ENCODE measurements at regions not wholly inside any gene's neighbourhood (a gene's known extent, or its start where the extent isn't known, plus 50 kb on each side); places are given as distances from the start of the nearest gene placed in this dataset.

DNA sequence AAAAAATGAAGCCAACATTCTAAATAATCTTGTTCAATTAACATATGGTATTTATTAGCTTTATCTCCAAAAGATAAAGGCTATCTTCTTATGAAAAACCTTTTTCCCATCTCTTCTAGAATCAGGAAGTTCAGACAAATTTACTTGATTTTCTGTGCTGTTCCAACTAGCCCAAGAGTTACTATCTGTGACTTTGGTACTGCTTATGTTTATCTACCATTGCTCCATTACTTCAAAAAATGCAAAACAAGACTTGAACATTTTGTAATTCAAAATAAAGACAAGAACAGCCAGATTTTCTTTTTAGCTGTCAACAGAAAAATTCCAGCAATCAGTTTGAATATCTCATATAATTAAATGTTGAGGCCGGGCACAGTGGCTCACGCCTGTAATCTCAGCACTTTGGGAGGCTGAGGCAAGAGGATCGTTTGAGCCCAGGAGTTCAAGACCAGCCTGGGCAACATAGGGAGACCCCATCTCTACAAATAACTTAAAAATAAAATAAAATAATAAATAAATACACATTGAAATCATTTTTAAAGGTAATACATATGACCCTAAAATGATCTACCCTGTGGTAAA, 188.5 kb downstream of the LTN1 start:
- Mint-ChIP-seq H3K27me3 (ENCODE audit: low read depth) (no peaks in the 10 kb centered on the region), H3K36me3 (0 out of 2 replicates have a peak, but pooled peaks cover under 1% of the 10 kb centered on the region), H3K9me3 (peaks cover 17% of the 10 kb centered on the region), H3K4me3 (no peak overlapping the region), H3K4me1 (0 out of 2 replicates have a peak, but pooled peaks cover 4% of the 10 kb centered on the region), H3K27ac (no peak overlapping the region)
- ATAC-seq (no peak), DNase-seq (ENCODE audit: low spot score) (no peak)
- POLR2A ChIA-PET = no interaction called here
- TF ChIP-seq NFYB (CRISPR knock-in tag; conservative IDR thresholded peaks at IDR 0.05; ENCODE audit: low read depth) (no peak), ATF1 (CRISPR knock-in tag; IDR thresholded peaks at IDR 0.05) (no peak), ZNF317 (CRISPR knock-in tag; IDR thresholded peaks at IDR 0.05; ENCODE audit: borderline replicate concordance, low read depth) (no peak), ZNF121 (CRISPR knock-in tag; IDR thresholded peaks at IDR 0.05) (no peak), OVOL2 (CRISPR knock-in tag; IDR thresholded peaks at IDR 0.05; ENCODE audit: borderline replicate concordance) (no peak), GABPB1 (CRISPR knock-in tag; IDR thresholded peaks at IDR 0.05) (no peak), ZNF423 (CRISPR knock-in tag; IDR thresholded peaks at IDR 0.05) (no peak), TEAD1 (CRISPR knock-in tag; IDR thresholded peaks at IDR 0.05) (no peak), NFATC4 (CRISPR knock-in tag; IDR thresholded peaks at IDR 0.05) (no peak), FOXJ3 (CRISPR knock-in tag; IDR thresholded peaks at IDR 0.05; ENCODE audit: borderline replicate concordance) (no peak), ZNF232 (CRISPR knock-in tag; IDR thresholded peaks at IDR 0.05) (no peak), ZBTB21 (CRISPR knock-in tag; IDR thresholded peaks at IDR 0.05; ENCODE audit: borderline replicate concordance) (no peak), RORB (CRISPR knock-in tag; IDR thresholded peaks at IDR 0.05) (no peak), TP53 (CRISPR knock-in tag; IDR thresholded peaks at IDR 0.05) (no peak)
- TF ChIP-seq, protein P1, sequence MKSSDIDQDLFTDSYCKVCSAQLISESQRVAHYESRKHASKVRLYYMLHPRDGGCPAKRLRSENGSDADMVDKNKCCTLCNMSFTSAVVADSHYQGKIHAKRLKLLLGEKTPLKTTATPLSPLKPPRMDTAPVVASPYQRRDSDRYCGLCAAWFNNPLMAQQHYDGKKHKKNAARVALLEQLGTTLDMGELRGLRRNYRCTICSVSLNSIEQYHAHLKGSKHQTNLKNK (CRISPR knock-in tag; IDR thresholded peaks at IDR 0.05) = no peak
- TF ChIP-seq, protein P2, sequence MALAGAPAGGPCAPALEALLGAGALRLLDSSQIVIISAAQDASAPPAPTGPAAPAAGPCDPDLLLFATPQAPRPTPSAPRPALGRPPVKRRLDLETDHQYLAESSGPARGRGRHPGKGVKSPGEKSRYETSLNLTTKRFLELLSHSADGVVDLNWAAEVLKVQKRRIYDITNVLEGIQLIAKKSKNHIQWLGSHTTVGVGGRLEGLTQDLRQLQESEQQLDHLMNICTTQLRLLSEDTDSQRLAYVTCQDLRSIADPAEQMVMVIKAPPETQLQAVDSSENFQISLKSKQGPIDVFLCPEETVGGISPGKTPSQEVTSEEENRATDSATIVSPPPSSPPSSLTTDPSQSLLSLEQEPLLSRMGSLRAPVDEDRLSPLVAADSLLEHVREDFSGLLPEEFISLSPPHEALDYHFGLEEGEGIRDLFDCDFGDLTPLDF (CRISPR knock-in tag; IDR thresholded peaks at IDR 0.05) = no peak
- TF ChIP-seq, protein P3, sequence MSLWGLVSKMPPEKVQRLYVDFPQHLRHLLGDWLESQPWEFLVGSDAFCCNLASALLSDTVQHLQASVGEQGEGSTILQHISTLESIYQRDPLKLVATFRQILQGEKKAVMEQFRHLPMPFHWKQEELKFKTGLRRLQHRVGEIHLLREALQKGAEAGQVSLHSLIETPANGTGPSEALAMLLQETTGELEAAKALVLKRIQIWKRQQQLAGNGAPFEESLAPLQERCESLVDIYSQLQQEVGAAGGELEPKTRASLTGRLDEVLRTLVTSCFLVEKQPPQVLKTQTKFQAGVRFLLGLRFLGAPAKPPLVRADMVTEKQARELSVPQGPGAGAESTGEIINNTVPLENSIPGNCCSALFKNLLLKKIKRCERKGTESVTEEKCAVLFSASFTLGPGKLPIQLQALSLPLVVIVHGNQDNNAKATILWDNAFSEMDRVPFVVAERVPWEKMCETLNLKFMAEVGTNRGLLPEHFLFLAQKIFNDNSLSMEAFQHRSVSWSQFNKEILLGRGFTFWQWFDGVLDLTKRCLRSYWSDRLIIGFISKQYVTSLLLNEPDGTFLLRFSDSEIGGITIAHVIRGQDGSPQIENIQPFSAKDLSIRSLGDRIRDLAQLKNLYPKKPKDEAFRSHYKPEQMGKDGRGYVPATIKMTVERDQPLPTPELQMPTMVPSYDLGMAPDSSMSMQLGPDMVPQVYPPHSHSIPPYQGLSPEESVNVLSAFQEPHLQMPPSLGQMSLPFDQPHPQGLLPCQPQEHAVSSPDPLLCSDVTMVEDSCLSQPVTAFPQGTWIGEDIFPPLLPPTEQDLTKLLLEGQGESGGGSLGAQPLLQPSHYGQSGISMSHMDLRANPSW (CRISPR knock-in tag; conservative IDR thresholded peaks at IDR 0.05; ENCODE audit: low read depth) = no peak
- TF ChIP-seq, protein P4, sequence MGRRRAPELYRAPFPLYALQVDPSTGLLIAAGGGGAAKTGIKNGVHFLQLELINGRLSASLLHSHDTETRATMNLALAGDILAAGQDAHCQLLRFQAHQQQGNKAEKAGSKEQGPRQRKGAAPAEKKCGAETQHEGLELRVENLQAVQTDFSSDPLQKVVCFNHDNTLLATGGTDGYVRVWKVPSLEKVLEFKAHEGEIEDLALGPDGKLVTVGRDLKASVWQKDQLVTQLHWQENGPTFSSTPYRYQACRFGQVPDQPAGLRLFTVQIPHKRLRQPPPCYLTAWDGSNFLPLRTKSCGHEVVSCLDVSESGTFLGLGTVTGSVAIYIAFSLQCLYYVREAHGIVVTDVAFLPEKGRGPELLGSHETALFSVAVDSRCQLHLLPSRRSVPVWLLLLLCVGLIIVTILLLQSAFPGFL (CRISPR knock-in tag; IDR thresholded peaks at IDR 0.05; ENCODE audit: borderline replicate concordance) = no peak
- TF ChIP-seq, protein P5, sequence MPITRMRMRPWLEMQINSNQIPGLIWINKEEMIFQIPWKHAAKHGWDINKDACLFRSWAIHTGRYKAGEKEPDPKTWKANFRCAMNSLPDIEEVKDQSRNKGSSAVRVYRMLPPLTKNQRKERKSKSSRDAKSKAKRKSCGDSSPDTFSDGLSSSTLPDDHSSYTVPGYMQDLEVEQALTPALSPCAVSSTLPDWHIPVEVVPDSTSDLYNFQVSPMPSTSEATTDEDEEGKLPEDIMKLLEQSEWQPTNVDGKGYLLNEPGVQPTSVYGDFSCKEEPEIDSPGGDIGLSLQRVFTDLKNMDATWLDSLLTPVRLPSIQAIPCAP (CRISPR knock-in tag; IDR thresholded peaks at IDR 0.05) = no peak
- TF ChIP-seq, protein P6, sequence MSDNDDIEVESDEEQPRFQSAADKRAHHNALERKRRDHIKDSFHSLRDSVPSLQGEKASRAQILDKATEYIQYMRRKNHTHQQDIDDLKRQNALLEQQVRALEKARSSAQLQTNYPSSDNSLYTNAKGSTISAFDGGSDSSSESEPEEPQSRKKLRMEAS (CRISPR knock-in tag; IDR thresholded peaks at IDR 0.05) = no peak
- CTCF ChIA-PET = interaction anchor here (1.0 to 1.3 kb wide), 2 partner anchors 89 to 135 kb away, joined by 3 read pairs; no protein-coding TSS in a partner anchor

DNA sequence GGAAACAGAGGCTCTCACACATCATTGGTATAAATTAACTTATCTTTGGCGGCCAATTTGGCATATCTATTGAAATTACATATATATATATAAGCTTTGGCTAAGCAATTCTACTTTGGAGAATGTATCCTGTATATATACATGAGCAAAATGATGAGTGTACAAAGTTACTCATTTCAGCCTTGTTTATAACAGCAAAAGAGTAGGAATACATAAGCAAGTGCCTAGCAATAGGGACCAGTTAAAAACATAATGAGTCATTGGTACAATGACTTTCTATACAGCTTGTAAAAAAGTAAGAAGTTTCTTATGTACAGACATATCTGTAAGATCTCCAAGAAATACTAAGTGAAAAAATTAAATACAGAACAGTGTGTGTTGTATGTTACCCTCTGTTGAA, 190.8 kb downstream of the LTN1 start:
- POLR2A ChIA-PET = no interaction called here
- H3K27me3 Mint-ChIP-seq (ENCODE audit: low read depth) = no peaks in the 10 kb centered on the region
- H3K4me1 Mint-ChIP-seq = peaks cover 3% of the 10 kb centered on the region; the same call in 1 of the 2 replicates
- TF ChIP-seq CBFB (CRISPR knock-in tag; IDR thresholded peaks at IDR 0.05; ENCODE audit: low read depth) (no peak), PRRX2 (CRISPR knock-in tag; IDR thresholded peaks at IDR 0.05) (no peak)
- TF ChIP-seq, protein P7, sequence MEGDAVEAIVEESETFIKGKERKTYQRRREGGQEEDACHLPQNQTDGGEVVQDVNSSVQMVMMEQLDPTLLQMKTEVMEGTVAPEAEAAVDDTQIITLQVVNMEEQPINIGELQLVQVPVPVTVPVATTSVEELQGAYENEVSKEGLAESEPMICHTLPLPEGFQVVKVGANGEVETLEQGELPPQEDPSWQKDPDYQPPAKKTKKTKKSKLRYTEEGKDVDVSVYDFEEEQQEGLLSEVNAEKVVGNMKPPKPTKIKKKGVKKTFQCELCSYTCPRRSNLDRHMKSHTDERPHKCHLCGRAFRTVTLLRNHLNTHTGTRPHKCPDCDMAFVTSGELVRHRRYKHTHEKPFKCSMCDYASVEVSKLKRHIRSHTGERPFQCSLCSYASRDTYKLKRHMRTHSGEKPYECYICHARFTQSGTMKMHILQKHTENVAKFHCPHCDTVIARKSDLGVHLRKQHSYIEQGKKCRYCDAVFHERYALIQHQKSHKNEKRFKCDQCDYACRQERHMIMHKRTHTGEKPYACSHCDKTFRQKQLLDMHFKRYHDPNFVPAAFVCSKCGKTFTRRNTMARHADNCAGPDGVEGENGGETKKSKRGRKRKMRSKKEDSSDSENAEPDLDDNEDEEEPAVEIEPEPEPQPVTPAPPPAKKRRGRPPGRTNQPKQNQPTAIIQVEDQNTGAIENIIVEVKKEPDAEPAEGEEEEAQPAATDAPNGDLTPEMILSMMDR (IDR thresholded peaks at IDR 0.05) = no peak
- TF ChIP-seq, protein P8, sequence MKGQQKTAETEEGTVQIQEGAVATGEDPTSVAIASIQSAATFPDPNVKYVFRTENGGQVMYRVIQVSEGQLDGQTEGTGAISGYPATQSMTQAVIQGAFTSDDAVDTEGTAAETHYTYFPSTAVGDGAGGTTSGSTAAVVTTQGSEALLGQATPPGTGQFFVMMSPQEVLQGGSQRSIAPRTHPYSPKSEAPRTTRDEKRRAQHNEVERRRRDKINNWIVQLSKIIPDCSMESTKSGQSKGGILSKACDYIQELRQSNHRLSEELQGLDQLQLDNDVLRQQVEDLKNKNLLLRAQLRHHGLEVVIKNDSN (CRISPR knock-in tag; IDR thresholded peaks at IDR 0.05) = no peak
- TF ChIP-seq, protein P9, sequence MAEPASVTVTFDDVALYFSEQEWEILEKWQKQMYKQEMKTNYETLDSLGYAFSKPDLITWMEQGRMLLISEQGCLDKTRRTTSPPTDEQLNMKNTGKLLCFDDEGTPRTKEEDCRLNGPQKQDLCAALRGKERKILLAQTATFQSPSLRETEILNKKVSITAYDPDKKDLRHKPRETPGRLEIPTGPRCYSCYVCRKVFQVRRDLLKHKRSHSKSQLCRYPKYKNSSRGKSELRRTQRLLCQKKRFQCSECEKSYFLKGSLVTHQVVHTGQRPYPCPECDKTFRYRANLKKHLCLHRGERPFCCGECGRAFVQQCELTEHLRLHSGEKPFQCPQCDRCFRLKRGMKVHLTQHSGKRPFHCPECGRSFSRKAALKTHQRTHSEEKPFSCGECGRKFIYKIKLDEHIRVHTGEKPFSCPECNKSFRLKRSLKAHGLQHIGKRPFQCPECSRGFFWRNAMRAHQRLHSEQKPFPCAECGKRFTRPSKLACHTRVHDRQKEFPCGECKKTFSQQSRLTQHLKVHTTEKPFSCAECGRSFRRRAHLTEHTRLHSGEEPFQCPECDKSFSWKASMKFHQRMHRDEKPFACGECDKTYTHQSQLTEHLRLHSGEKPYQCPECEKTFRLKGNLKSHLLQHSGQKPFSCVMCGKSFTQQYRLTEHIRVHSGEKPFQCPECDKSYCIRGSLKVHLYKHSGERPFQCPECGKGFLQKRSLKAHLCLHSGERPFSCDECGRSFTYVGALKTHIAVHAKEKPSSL (CRISPR knock-in tag; conservative IDR thresholded peaks at IDR 0.05) = no peak
- H3K36me3 Mint-ChIP-seq = peaks cover 4% of the 10 kb centered on the region; the same call in 1 of the 2 replicates
- CTCF ChIA-PET = no interaction called here
- ATAC-seq = no peak
- no peak overlapping the region for H3K4me3 Mint-ChIP-seq
- no peak overlapping the region for H3K27ac Mint-ChIP-seq
- no peak for DNase-seq (ENCODE audit: low spot score)
- H3K9me3 Mint-ChIP-seq = peaks cover 14% of the 10 kb centered on the region
